ENCODE measurements at regions not wholly inside any gene's neighbourhood (a gene's known extent, or its start where the extent isn't known, plus 50 kb on each side); places are given as distances from the start of the nearest gene placed in this dataset.

- H3K4me3 ChIP-seq, result no peak overlapping the region
- intact Hi-C loops (cut with DNase I), result no loop called here
- TF ChIP-seq CTCF (IDR thresholded peaks at IDR 0.05), result no peak
- H3K36me3 ChIP-seq, result no peaks in the 10 kb centered on the region
- H3K27ac ChIP-seq, result no peak overlapping the region
- no peaks in the 10 kb centered on the region for H3K4me1 ChIP-seq
- DNase-seq (no peak), ATAC-seq (no peak)
- no peaks in the 10 kb centered on the region for H3K27me3 ChIP-seq
- no peaks in the 10 kb centered on the region for H3K9me3 ChIP-seq
Measured at GRCh38 chr9:27945386-27945785, 372.1 kb upstream of the C9orf72 start.

GRCh38 chr9:27950382-27950781 lies 377.1 kb upstream of the C9orf72 start:
- H3K9me3 ChIP-seq, result no peaks in the 10 kb centered on the region
- no peaks in the 10 kb centered on the region for H3K4me1 ChIP-seq
- TF ChIP-seq CTCF (IDR thresholded peaks at IDR 0.05), result no peak
- H3K36me3 ChIP-seq, result no peaks in the 10 kb centered on the region
- no peak for ATAC-seq
- H3K4me3 ChIP-seq, result no peak overlapping the region
- intact Hi-C loops (cut with DNase I), result no loop called here
- no peaks in the 10 kb centered on the region for H3K27me3 ChIP-seq
- H3K27ac ChIP-seq, result no peak overlapping the region
- no peak for DNase-seq

GRCh38 chr9:27954858-27955257 lies 381.6 kb upstream of the C9orf72 start:
- H3K27me3 ChIP-seq, result no peaks in the 10 kb centered on the region
- TF ChIP-seq CTCF (IDR thresholded peaks at IDR 0.05), result no peak
- intact Hi-C loops (cut with DNase I), result no loop called here
- no peak overlapping the region for H3K4me3 ChIP-seq
- no peaks in the 10 kb centered on the region for H3K36me3 ChIP-seq
- H3K9me3 ChIP-seq, result no peaks in the 10 kb centered on the region
- no peak overlapping the region for H3K27ac ChIP-seq
- no peaks in the 10 kb centered on the region for H3K4me1 ChIP-seq
- no peak for ATAC-seq
- no peak for DNase-seq

- DNase-seq (no peak), ATAC-seq (no peak)
- Histone ChIP-seq H3K9me3 (no peaks in the 10 kb centered on the region), H3K36me3 (no peaks in the 10 kb centered on the region), H3K4me1 (no peaks in the 10 kb centered on the region), H3K27ac (no peak overlapping the region), H3K4me3 (no peak overlapping the region), H3K27me3 (no peaks in the 10 kb centered on the region)
- TF ChIP-seq CTCF (IDR thresholded peaks at IDR 0.05), result no peak
- intact Hi-C loops (cut with DNase I), result no loop called here
Measured at GRCh38 chr9:27963836-27964235, 390.6 kb upstream of the C9orf72 start.

GRCh38 chr9:27967210-27967609 lies 393.9 kb upstream of the C9orf72 start:
- ATAC-seq (no peak), DNase-seq (no peak)
- Histone ChIP-seq H3K27me3 (no peaks in the 10 kb centered on the region), H3K4me1 (no peaks in the 10 kb centered on the region), H3K4me3 (no peak overlapping the region), H3K27ac (no peak overlapping the region), H3K9me3 (no peaks in the 10 kb centered on the region), H3K36me3 (no peaks in the 10 kb centered on the region)
- intact Hi-C loops (cut with DNase I), result no loop called here
- TF ChIP-seq CTCF (IDR thresholded peaks at IDR 0.05), result no peak

GRCh38 chr9:27977931-27978330 lies 404.6 kb upstream of the C9orf72 start:
- intact Hi-C loops (cut with DNase I), result no loop called here
- ATAC-seq (no peak), DNase-seq (no peak)
- H3K4me1 ChIP-seq, result no peaks in the 10 kb centered on the region
- no peaks in the 10 kb centered on the region for H3K9me3 ChIP-seq
- no peak overlapping the region for H3K27ac ChIP-seq
- H3K27me3 ChIP-seq, result no peaks in the 10 kb centered on the region
- no peak for TF ChIP-seq CTCF (IDR thresholded peaks at IDR 0.05)
- no peak overlapping the region for H3K4me3 ChIP-seq
- no peaks in the 10 kb centered on the region for H3K36me3 ChIP-seq
